ENCODE measurements at regions not wholly inside any gene's neighbourhood (a gene's known extent, or its start where the extent isn't known, plus 50 kb on each side); places are given as distances from the start of the nearest gene placed in this dataset.
"Not testable (repeated sequence)": the region's sequence is repeated elsewhere in the genome, so short reads cannot be mapped to it uniquely, and the experiment has no call there.

GRCh38 chr1:168826269-168826668, 97.3 kb upstream of the DPT start:
- no peak for DNase-seq

- no peak for DNase-seq
Measured at GRCh38 chr1:168827557-168827956, 98.6 kb upstream of the DPT start.

DNA sequence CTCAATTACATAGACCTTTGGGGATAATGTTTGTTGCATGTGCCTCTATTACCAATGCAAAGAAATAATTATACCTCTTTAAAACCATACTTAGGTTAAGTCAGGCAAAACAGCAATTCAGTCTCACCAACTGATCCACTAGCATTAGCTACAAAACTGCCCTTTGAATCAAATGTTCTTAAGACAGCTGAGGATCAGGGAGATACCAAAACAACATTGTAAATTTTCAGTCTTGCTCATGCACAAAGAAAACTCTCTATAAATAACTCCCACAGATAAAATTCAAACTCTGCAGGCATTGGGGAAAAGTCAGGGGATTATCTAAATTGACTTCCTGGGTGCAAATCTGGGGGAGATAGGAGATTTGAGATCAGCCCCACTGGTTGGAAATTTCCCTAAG, 100.9 kb upstream of the DPT start:
- no peak for DNase-seq

GRCh38 chr1:168830562-168830961, 101.6 kb upstream of the DPT start:
- no peak for DNase-seq

DNA sequence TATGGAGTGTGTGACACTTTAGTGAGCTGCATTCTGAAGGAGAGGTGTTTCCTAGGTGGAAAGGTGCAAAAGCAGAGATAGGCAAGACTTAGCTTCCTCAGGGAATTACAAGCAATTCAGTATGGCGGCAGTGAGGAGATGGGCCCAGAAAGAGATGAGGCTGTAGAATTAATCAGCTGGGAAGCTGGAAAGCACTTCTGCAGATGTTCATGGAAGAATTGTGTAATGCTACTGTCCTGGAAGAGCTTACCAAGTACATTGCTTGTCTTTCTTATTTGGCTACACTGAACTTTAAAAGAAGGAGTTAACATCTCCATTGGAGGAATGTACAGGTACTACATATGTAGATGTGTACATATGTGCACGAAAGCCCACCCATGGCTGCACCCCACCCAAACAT, 103.7 kb upstream of the DPT start:
- DNase-seq = no peak

- no peak for DNase-seq
Measured at GRCh38 chr1:168833362-168833761, 104.4 kb upstream of the DPT start.

DNA sequence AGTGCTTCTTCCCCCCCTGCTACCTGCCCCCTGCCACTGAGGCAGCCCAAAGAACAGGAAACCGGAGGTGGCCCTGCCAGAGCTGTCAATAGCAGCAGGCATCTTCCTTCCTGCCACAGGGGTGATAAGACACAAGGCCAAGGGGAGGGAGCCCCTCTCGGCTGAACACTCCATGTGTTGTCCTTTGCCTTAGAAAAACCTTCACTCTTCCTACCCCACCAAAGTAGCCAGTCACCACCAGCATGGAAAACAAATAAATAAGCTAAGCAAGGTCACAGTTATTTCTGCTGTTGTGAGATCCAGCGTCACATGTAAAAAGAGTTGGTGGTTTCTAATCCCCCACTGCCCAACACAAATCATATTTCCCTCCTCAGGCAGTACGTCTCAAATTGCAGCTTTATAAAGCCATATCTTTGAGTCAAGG, 104.8 kb upstream of the DPT start:
- DNase-seq = no peak

DNA sequence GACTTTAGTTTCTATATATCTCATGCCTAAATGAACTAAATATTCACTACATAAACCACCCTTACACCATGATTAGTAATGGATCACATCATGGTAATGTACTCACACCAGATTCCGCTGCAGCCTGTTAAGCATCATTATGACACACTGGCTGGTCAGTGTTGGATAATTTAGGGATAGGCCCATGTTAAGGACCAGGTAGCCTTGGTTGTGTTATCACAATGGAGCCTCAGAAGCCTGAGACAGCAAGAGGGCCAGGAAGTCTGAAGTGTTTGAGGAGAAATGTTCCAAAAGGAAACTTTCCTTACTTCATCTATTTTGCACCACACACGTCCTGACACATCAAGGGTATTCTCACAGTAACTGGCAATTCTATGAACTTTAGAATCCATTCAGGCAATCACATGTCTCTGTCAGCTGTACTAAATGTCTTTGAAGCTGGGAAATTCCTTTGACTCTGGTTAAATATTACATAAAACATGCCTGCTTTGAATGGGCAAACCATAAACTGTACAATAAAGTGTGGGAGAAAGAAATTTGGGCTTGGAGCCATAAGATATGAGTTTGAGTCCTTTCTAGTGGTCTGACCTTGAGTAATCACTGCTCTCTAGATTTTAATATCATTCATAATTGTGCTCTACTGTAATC, 105.3 kb upstream of the DPT start:
- DNase-seq = no peak

- DNase-seq = no peak
Measured at GRCh38 chr1:168835176-168835575, 106.2 kb upstream of the DPT start.

DNA sequence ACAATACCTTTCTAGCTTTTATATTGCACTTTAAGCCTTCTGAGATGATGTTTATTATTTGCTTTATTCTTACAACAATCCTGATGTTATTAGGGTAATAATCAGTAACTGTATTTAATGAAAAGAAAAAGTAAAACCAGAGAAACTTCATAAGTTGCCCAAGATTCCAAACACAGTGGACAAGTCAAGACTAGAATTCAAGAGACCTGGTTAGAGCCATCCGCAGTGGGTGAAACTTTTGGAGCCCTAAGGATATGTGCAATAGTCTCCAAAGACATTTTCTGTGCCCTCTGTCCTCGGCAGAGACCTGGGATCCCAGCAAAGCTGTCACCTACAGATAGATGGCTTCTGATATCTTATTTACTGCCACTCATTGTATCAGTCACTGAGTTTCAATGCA, 106.8 kb upstream of the DPT start:
- no peak for DNase-seq

GRCh38 chr1:168836469-168836868, 107.5 kb upstream of the DPT start:
- no peak for DNase-seq

DNA sequence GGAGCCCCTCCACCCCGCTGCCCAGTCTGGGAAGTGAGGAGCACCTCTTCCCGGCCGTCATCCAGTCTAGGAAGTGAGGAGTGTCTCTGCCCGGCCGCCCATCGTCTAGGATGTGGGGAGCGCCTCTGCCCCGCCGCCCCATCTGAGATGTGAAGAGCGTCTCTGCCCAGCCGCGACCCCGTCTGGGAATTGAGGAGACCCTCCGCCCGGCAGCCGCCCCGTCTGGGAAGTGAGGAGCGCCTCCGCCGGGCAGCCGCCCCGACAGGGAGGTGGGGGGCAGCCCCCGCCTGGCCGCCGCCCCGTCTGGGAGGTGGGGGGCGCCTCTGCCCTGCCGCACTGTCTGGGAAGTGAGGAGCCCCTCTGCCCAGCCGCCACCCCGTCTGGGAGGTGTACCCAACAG, 108.2 kb upstream of the DPT start:
- not testable (repeated sequence) for DNase-seq

- no peak for DNase-seq
Measured at GRCh38 chr1:168842306-168842705, 113.3 kb upstream of the DPT start.

- DNase-seq = no peak
Measured at GRCh38 chr1:168842916-168843315, 113.9 kb upstream of the DPT start.

- no peak for DNase-seq
Measured at GRCh38 chr1:168843401-168843800, 114.4 kb upstream of the DPT start.

DNA sequence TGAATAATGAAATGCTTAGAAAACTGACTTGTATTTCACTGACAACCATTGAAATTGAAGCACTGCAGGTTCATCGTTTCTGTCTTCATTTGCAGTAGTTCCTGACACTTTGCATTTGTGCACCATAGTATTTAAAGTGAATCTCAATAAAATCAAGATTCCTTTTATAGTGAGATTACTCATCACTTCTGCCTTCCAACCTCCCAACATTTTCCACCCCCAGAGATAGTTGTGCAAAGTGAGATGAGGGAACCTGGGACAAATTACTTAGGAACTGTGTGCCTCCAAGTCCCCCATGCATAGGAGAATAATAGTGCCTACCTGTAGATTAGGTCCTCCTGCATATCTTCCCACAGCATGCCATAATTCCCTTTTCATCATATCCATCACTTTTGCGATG, 114.9 kb upstream of the DPT start:
- DNase-seq = no peak

- DNase-seq = no peak
Measured at GRCh38 chr1:168845140-168845539, 116.1 kb upstream of the DPT start.

DNA sequence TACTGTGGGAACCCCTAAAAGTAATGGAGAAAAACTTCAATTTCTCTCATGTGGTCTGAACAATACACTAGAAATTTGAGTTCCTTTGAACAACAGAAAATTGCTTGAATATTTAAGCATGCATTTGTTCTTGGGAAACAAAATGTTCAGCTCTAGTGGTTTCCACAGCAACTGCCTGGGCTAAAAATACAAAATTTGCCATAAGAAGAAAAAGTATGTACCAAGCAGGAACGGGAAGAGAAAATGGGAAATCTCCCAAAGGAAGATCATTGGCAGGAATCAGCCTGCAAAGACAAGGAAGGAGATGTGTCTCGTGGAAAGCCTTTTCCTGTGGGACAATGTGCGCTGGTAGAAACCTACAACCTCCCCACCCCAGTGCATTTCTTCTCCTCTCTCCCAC, 119.0 kb upstream of the DPT start:
- DNase-seq = no peak

GRCh38 chr1:168861421-168862004, 132.5 kb upstream of the DPT start:
- no peak for DNase-seq

DNA sequence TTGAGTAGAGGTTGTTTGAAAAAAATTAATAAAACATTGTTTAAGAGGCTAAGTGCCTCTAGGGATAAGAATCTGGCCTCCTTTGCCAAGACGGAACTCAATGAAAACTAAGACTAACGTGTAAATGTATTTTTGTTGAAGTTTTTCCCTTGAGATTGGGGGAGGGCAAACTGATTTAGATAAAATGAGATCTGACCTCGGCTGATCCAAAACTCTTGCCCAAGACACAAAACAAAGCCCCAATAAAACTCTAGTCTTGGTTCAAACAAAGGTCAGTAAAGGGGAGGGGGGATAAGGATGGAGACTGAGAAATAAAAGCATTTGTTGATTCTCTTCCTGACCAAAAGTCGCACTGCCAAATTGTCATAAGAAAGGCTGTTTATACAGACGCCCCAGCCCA, 134.8 kb upstream of the DPT start:
- no peak for DNase-seq

DNA sequence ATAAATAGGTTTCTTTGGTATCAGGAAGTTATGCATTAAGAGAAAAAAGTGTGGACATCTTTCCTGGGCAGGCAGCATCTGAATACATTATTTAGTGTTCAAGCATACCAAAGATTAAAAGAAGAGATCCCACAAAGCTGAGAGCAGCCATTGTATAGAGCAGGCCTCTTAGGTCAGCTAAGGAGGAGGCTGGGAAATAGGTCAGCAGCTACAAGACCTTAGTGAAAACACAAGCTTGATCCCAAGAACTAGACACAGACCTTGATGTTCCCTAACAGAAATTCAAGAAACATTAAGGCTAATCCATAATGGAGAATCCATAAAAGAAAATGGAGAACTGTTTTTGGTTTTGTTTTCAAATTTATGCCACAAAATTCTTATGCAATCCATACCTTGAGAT, 135.3 kb upstream of the DPT start:
- no peak for DNase-seq

DNA sequence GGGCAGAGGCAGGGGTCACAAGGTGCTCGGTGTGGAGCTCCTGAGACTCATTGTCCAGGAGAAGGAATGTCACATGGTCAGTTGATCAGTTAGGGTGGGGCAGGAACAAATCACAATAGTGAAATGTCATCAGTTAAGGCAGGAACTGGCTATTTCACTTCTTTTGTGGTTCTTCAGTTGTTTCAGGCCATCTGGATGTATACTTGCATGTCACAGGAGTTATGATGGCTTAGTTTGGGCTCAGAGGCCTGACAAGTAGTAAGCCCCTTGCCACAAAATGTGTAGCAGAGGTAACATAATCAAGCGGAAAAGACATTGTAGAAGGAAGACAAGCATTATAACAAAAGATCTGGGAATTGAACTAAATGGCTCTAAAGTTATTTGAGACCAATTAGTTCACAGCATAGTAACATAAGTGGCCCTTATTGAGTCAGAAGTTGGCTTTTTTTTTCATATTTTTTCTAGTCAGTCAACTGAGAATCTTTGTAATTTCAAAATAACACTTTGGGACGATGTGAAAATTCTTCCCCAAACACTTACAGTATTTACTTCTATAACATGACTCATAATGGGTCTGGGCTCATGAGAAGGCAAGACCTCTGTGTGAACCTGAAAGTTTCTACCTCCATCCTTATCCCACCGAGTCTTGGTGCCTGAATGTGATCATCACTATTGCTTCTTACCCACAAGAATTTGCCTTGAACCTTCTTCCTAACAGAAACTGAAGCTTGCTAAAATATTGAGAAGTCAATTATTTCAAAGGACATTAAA, 137.0 kb upstream of the DPT start:
- no peak for DNase-seq

- no peak for DNase-seq
Measured at GRCh38 chr1:168867941-168868634, 139.1 kb upstream of the DPT start.

GRCh38 chr1:168871531-168871930, 142.5 kb upstream of the DPT start:
- no peak for DNase-seq

Data from activated CD8-positive, alpha-beta memory T cell treated with anti-CD3 and anti-CD28 coated beads for 24 hours (primary cell).